ENCODE measurements at regions not wholly inside any gene's neighbourhood (a gene's known extent, or its start where the extent isn't known, plus 50 kb on each side); places are given as distances from the start of the nearest gene placed in this dataset.

DNA sequence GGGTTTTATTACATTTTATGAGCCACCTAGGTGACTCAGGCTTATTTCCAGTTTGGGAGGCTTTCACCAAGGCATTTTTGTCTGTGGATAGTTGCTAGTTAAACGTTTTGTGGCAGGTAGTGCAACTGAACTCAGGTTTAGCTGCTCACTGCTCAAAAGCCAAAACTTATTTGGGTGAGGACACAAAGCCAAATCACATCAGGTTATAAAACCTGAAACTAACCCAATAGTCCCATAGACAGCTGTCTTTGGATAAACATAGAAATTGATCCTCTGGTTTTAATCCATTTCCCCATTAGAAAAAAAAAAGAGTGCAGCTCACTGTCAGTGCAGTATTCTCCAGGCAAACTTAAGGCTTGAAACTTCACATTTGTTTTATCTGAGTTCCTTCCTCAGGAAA, 362.6 kb upstream of the TFPI start:
- H3K27me3 ChIP-seq (replicated peaks in 2 of 5; ENCODE audit: control insufficient read depth in 4 of 5, insufficient read depth in 5 of 5, low read length in 4 of 5): no peaks in the 10 kb centered on the region
- no peaks in the 10 kb centered on the region for H3K9me3 ChIP-seq (ENCODE audit: control extremely low read depth in 1 of 5, control insufficient read depth in 4 of 5, insufficient read depth in 2 of 5, low read depth in 1 of 5, low read length in 4 of 5)
- no CpG with 5 or more reads among the region's 1 CpG for WGBS (ENCODE audit: insufficient coverage)
- H3K36me3 ChIP-seq (ENCODE audit: control insufficient read depth in 4 of 4, insufficient read depth in 4 of 4, low read length in 3 of 4): no peaks in the 10 kb centered on the region
- H3K27ac ChIP-seq (ENCODE audit: insufficient read depth in 1 of 2, low read depth in 1 of 2, low read length in 2 of 2, poor library complexity in 1 of 2, severe bottlenecking in 2 of 2): no peak overlapping the region
- ChIA-PET CTCF (interaction anchor here (0.6 kb wide), 1 partner anchor 19 kb away, joined by 3 read pairs; no protein-coding TSS in a partner anchor), POLR2A (no interaction called here)
- H3K4me3 ChIP-seq (ENCODE audit: control insufficient read depth in 1 of 7, extremely low read depth in 1 of 7, insufficient read depth in 4 of 7, low read depth in 2 of 7, low read length in 6 of 7): no peak overlapping the region
- no peak for DNase-seq
- H3K4me1 ChIP-seq (ENCODE audit: control extremely low read depth in 1 of 4, control insufficient read depth in 4 of 4, insufficient read depth in 4 of 4, low read length in 3 of 4): no peaks in the 10 kb centered on the region

DNA sequence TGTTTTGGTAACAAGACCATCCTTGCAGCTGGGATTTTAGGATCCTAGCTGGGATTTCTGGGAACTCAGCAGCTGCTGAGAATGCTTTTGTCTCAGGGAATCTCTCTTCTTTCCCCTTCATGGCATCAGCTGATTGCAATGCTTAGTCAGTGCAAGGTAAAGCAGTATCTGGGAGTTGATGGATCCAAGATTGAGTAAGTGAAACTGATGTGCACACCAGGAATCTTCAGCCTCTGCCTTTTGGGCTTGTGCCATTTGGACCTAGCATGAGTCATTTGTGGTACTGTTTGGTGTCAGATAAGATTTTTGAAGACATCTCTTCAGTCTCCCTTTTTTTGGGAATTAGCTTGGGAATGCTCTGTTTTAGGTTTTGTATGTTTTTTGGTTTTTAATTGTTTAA, 363.3 kb upstream of the TFPI start:
- no peak overlapping the region for H3K27ac ChIP-seq (ENCODE audit: insufficient read depth in 1 of 2, low read depth in 1 of 2, low read length in 2 of 2, poor library complexity in 1 of 2, severe bottlenecking in 2 of 2)
- no peaks in the 10 kb centered on the region for H3K36me3 ChIP-seq (ENCODE audit: control insufficient read depth in 4 of 4, insufficient read depth in 4 of 4, low read length in 3 of 4)
- ChIA-PET POLR2A (no interaction called here), CTCF (no interaction called here)
- H3K9me3 ChIP-seq (ENCODE audit: control extremely low read depth in 1 of 5, control insufficient read depth in 4 of 5, insufficient read depth in 2 of 5, low read depth in 1 of 5, low read length in 4 of 5): no peaks in the 10 kb centered on the region
- no peak for DNase-seq
- no peaks in the 10 kb centered on the region for H3K27me3 ChIP-seq (replicated peaks in 2 of 5; ENCODE audit: control insufficient read depth in 4 of 5, insufficient read depth in 5 of 5, low read length in 4 of 5)
- no peak overlapping the region for H3K4me3 ChIP-seq (ENCODE audit: control insufficient read depth in 1 of 7, extremely low read depth in 1 of 7, insufficient read depth in 4 of 7, low read depth in 2 of 7, low read length in 6 of 7)
- H3K4me1 ChIP-seq (ENCODE audit: control extremely low read depth in 1 of 4, control insufficient read depth in 4 of 4, insufficient read depth in 4 of 4, low read length in 3 of 4): no peaks in the 10 kb centered on the region

DNA sequence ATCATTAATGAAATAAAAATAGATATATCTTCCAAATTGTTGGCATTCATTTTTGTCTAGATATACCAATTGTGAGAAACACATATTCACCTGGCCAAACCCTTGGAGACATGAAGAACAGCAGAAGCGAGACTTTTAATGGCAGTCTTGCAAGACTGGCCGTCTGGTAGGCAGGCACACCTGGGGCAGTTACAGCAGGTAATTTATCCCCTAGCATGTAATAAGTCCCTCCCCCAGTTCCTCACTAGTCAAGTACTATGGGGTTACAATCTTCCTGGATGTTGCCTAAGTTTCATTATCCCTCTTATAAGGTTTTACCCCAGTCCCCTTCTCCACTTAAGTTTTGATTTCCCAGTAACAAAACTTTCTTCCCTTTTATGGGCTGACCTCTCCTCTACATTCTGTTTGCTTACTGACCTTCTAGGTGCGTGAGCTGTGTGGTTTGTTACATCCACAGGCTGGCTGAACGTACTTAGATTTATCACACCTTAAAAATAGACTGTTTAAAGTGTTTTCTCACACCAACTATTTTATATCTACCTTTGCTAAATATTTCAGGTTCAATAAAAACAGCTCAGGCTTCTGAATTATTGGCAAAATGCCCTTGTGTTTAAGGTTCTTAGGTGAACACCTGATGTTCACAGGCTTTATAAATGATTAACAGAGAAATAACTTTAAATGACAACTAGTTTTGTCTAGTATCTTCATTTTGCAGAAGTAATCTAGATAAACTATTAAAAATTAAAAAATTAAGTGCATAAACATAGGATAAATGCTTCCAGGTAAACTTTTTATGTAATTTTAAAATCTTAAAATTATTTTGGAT, 365.0 kb upstream of the TFPI start:
- CTCF ChIA-PET: no interaction called here
- no peak overlapping the region for H3K27ac ChIP-seq (ENCODE audit: insufficient read depth in 1 of 2, low read depth in 1 of 2, low read length in 2 of 2, poor library complexity in 1 of 2, severe bottlenecking in 2 of 2)
- no peaks in the 10 kb centered on the region for H3K36me3 ChIP-seq (ENCODE audit: control insufficient read depth in 4 of 4, insufficient read depth in 4 of 4, low read length in 3 of 4)
- no peak overlapping the region for H3K4me3 ChIP-seq (ENCODE audit: control insufficient read depth in 1 of 7, extremely low read depth in 1 of 7, insufficient read depth in 4 of 7, low read depth in 2 of 7, low read length in 6 of 7)
- no peaks in the 10 kb centered on the region for H3K27me3 ChIP-seq (replicated peaks in 2 of 5; ENCODE audit: control insufficient read depth in 4 of 5, insufficient read depth in 5 of 5, low read length in 4 of 5)
- H3K9me3 ChIP-seq (ENCODE audit: control extremely low read depth in 1 of 5, control insufficient read depth in 4 of 5, insufficient read depth in 2 of 5, low read depth in 1 of 5, low read length in 4 of 5): peaks cover 0 to 1% (median 0%) of the 10 kb centered on the region in 5 experiments
- no peak for DNase-seq
- 100% methylated on average over 4 of the region's 4 CpGs for WGBS (ENCODE audit: insufficient coverage)
- no peaks in the 10 kb centered on the region for H3K4me1 ChIP-seq (ENCODE audit: control extremely low read depth in 1 of 4, control insufficient read depth in 4 of 4, insufficient read depth in 4 of 4, low read length in 3 of 4)
- POLR2A ChIA-PET: no interaction called here

DNA sequence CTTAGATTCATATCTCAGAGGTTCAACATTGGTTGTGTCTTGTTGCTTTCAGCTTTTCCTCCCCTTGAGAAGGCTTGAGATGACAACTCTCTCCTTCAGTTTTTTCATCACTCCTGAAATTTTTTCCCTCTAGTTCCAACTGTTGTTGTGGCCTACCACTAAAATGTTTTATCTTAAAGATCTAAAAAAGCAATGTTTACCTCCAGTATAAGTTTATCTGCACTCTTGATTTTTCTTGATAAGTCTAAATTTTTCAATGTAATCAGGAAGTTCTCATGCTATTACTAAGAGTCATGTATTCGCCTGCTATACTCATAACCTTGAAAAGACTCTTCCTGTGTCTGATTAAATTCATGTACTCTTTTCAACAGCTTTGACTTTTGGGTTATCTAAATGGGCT, 366.3 kb upstream of the TFPI start:
- no peak overlapping the region for H3K4me3 ChIP-seq (ENCODE audit: control insufficient read depth in 1 of 7, extremely low read depth in 1 of 7, insufficient read depth in 4 of 7, low read depth in 2 of 7, low read length in 6 of 7)
- no CpG with 5 or more reads among the region's 1 CpG for WGBS (ENCODE audit: insufficient coverage)
- H3K27me3 ChIP-seq (replicated peaks in 2 of 5; ENCODE audit: control insufficient read depth in 4 of 5, insufficient read depth in 5 of 5, low read length in 4 of 5): no peaks in the 10 kb centered on the region
- no peaks in the 10 kb centered on the region for H3K36me3 ChIP-seq (ENCODE audit: control insufficient read depth in 4 of 4, insufficient read depth in 4 of 4, low read length in 3 of 4)
- ChIA-PET POLR2A (no interaction called here), CTCF (no interaction called here)
- H3K27ac ChIP-seq (ENCODE audit: insufficient read depth in 1 of 2, low read depth in 1 of 2, low read length in 2 of 2, poor library complexity in 1 of 2, severe bottlenecking in 2 of 2): no peak overlapping the region
- no peak for DNase-seq
- no peaks in the 10 kb centered on the region for H3K4me1 ChIP-seq (ENCODE audit: control extremely low read depth in 1 of 4, control insufficient read depth in 4 of 4, insufficient read depth in 4 of 4, low read length in 3 of 4)
- H3K9me3 ChIP-seq (ENCODE audit: control extremely low read depth in 1 of 5, control insufficient read depth in 4 of 5, insufficient read depth in 2 of 5, low read depth in 1 of 5, low read length in 4 of 5): peaks cover 0 to 1% (median 0%) of the 10 kb centered on the region in 5 experiments

DNA sequence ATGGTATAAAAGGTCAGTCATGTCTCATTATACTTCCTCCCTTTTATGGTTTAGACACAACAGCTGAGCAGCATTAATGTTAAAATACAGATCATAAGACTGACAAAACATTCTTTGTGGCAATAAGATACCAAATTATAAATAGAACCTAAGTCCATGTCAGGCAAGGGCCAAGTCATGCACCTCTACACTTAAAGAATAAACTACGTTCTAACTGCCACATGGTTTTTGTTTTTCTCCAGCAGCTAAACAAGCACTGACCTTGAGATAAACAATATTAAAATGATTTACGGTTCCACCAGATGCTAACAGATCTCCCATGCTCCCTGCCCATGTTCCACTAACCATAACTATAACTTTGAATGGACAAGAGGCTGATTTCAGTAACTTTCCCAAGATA, 368.6 kb upstream of the TFPI start:
- H3K4me3 ChIP-seq (ENCODE audit: control insufficient read depth in 1 of 7, extremely low read depth in 1 of 7, insufficient read depth in 4 of 7, low read depth in 2 of 7, low read length in 6 of 7): no peak overlapping the region
- 88% methylated on average over 1 of the region's 2 CpGs for WGBS (ENCODE audit: insufficient coverage)
- DNase-seq: no peak
- no peaks in the 10 kb centered on the region for H3K36me3 ChIP-seq (ENCODE audit: control insufficient read depth in 4 of 4, insufficient read depth in 4 of 4, low read length in 3 of 4)
- H3K27me3 ChIP-seq (replicated peaks in 2 of 5; ENCODE audit: control insufficient read depth in 4 of 5, insufficient read depth in 5 of 5, low read length in 4 of 5): no peaks in the 10 kb centered on the region
- no peak overlapping the region for H3K27ac ChIP-seq (ENCODE audit: insufficient read depth in 1 of 2, low read depth in 1 of 2, low read length in 2 of 2, poor library complexity in 1 of 2, severe bottlenecking in 2 of 2)
- POLR2A ChIA-PET: no interaction called here
- H3K9me3 ChIP-seq (ENCODE audit: control extremely low read depth in 1 of 5, control insufficient read depth in 4 of 5, insufficient read depth in 2 of 5, low read depth in 1 of 5, low read length in 4 of 5): peaks cover 0 to 1% (median 0%) of the 10 kb centered on the region in 5 experiments
- H3K4me1 ChIP-seq (ENCODE audit: control extremely low read depth in 1 of 4, control insufficient read depth in 4 of 4, insufficient read depth in 4 of 4, low read length in 3 of 4): no peaks in the 10 kb centered on the region
- CTCF ChIA-PET: no interaction called here

DNA sequence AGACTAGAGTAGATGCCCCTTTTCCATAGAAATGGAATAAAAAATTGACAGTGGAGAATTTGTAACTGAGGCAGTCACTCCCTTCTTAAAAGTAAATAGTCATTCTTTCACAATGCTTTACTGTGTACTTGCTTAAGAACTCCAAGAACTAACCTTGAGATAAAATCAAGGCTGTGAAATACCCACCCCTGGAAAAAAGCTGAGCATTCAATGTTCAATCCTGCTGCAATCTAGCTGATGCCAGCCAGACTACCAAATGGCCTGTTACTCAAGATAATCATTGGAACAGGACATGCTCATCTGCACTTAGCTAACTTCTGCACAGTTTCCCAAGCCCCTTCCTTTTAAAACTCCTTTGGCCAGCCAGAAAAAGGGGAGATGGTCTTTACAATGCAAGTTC, 367.4 kb upstream of the GULP1 start:
- no peaks in the 10 kb centered on the region for H3K36me3 ChIP-seq (ENCODE audit: control insufficient read depth in 4 of 4, insufficient read depth in 4 of 4, low read length in 3 of 4)
- no peak for DNase-seq
- no peaks in the 10 kb centered on the region for H3K27me3 ChIP-seq (replicated peaks in 2 of 5; ENCODE audit: control insufficient read depth in 4 of 5, insufficient read depth in 5 of 5, low read length in 4 of 5)
- CTCF ChIA-PET: no interaction called here
- no peak overlapping the region for H3K27ac ChIP-seq (ENCODE audit: insufficient read depth in 1 of 2, low read depth in 1 of 2, low read length in 2 of 2, poor library complexity in 1 of 2, severe bottlenecking in 2 of 2)
- POLR2A ChIA-PET: no interaction called here
- H3K4me1 ChIP-seq (ENCODE audit: control extremely low read depth in 1 of 4, control insufficient read depth in 4 of 4, insufficient read depth in 4 of 4, low read length in 3 of 4): no peaks in the 10 kb centered on the region
- H3K9me3 ChIP-seq (ENCODE audit: control extremely low read depth in 1 of 5, control insufficient read depth in 4 of 5, insufficient read depth in 2 of 5, low read depth in 1 of 5, low read length in 4 of 5): peaks cover 0 to 1% (median 0%) of the 10 kb centered on the region in 5 experiments
- H3K4me3 ChIP-seq (ENCODE audit: control insufficient read depth in 1 of 7, extremely low read depth in 1 of 7, insufficient read depth in 4 of 7, low read depth in 2 of 7, low read length in 6 of 7): no peak overlapping the region

DNA sequence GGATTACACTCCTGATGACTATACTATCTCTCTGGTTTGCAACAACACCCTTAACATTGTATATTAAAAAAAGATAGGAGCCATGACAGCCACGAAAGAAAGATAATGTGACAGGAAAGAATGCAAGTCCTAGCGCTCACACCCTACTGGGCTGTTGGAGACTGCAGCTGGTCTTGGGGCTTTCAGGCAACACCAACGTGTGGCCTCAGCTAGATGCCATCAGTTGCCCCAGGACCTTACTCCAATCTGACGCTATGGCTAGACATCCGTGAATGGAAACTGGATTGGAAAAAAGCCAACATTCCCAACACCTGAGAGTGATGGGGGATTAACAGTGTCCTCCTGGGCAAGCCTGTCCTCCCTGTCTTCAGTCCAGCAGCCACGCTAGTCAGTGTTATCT, 357.4 kb upstream of the GULP1 start:
- Histone ChIP-seq H3K36me3 (ENCODE audit: control insufficient read depth in 4 of 4, insufficient read depth in 4 of 4, low read length in 3 of 4) (no peaks in the 10 kb centered on the region), H3K27ac (ENCODE audit: insufficient read depth in 1 of 2, low read depth in 1 of 2, low read length in 2 of 2, poor library complexity in 1 of 2, severe bottlenecking in 2 of 2) (no peak overlapping the region), H3K4me3 (ENCODE audit: control insufficient read depth in 1 of 7, extremely low read depth in 1 of 7, insufficient read depth in 4 of 7, low read depth in 2 of 7, low read length in 6 of 7) (no peak overlapping the region), H3K27me3 (replicated peaks in 2 of 5; ENCODE audit: control insufficient read depth in 4 of 5, insufficient read depth in 5 of 5, low read length in 4 of 5) (no peaks in the 10 kb centered on the region), H3K9me3 (ENCODE audit: control extremely low read depth in 1 of 5, control insufficient read depth in 4 of 5, insufficient read depth in 2 of 5, low read depth in 1 of 5, low read length in 4 of 5) (no peaks in the 10 kb centered on the region), H3K4me1 (ENCODE audit: control extremely low read depth in 1 of 4, control insufficient read depth in 4 of 4, insufficient read depth in 4 of 4, low read length in 3 of 4) (no peaks in the 10 kb centered on the region)
- ChIA-PET CTCF (no interaction called here), POLR2A (no interaction called here)
- DNase-seq: no peak
- 98% methylated on average over 6 of the region's 6 CpGs for WGBS (ENCODE audit: insufficient coverage)
